PC-9 (cell line): ENCODE measurements at regions not wholly inside any gene's neighbourhood (a gene's known extent, or its start where the extent isn't known, plus 50 kb on each side); places are given as distances from the start of the nearest gene placed in this dataset.

Experiments used
- BruUV-seq: library from RNA; stranded (reverse); fragments of 400-500 nt; replicated peaks from 2 replicates; lab custom pipeline; 2021; lab: Mats Ljungman, UMichigan
- CTCF ChIA-PET: fragments of 300-600 bp; sonication (Branson Sonifier 250); formaldehyde crosslinking; loops from one replicate; lab custom pipeline; 2022; ENCODE audit warnings: antibody characterized with exemption; lab: Charles Lee
- POLR2A ChIA-PET: fragments of 300-600 bp; sonication (Branson Sonifier 250); formaldehyde crosslinking; loops from one replicate; lab custom pipeline; 2022; ENCODE audit warnings: antibody characterized with exemption; ENCODE audit not compliant: unreplicated experiment; lab: Charles Lee
- DNase-seq, 2 experiments: peaks; one replicate each; pipeline versions ENCODE4 v3.0.0 to v3.0.0-alpha.2; 2015 to 2022; ENCODE audit warnings: mixed read lengths in 1 of 2
- H2AFZ ChIP-seq: fragments of 200-600 bp; sonication (generic); 2 replicates; pipeline ENCODE4 v1.8.1; 2017; ENCODE audit warnings: antibody characterized with exemption
- H3F3A ChIP-seq: fragments of 200-600 bp; sonication (generic); 2 replicates; pipeline ENCODE4 v1.8.1; 2017; ENCODE audit warnings: antibody characterized with exemption, mild to moderate bottlenecking, low read depth; ENCODE audit not compliant: insufficient read depth
- H3K27ac ChIP-seq: fragments of 200-600 bp; sonication (generic); 2 replicates; pipeline ENCODE4 v1.6.1; 2016; ENCODE audit warnings: mixed run types
- H3K27me3 ChIP-seq: fragments of 200-600 bp; sonication (generic); 2 replicates; pipeline ENCODE4 v1.6.1; 2016; ENCODE audit warnings: low read depth, mixed run types; ENCODE audit not compliant: insufficient read depth
- H3K36me3 ChIP-seq: fragments of 200-600 bp; sonication (generic); 2 replicates; pipeline ENCODE4 v1.6.1; 2016; ENCODE audit warnings: low read depth, mixed run types
- H3K4me1 ChIP-seq: fragments of 200-600 bp; sonication (generic); replicated peaks from 2 replicates; pipeline ENCODE4 v1.6.1; 2016; ENCODE audit warnings: mixed run types; ENCODE audit not compliant: insufficient read depth
- H3K4me2 ChIP-seq: fragments of 200-600 bp; sonication (generic); 2 replicates; pipeline ENCODE4 v1.6.1; 2017; ENCODE audit warnings: mixed run types
- H3K4me3 ChIP-seq: fragments of 200-600 bp; sonication (generic); 2 replicates; pipeline ENCODE4 v1.6.1; 2016; ENCODE audit warnings: mixed run types
- H3K79me2 ChIP-seq: fragments of 200-600 bp; sonication (generic); 2 replicates; pipeline ENCODE4 v1.6.1; 2017; ENCODE audit warnings: low read depth, mixed run types
- H3K9me2 ChIP-seq: fragments of 200-600 bp; sonication (generic); 2 replicates; pipeline ENCODE4 v1.8.1; 2017; ENCODE audit warnings: mild to moderate bottlenecking; ENCODE audit not compliant: insufficient read depth
- H3K9me3 ChIP-seq: fragments of 200-600 bp; sonication (generic); 2 replicates; pipeline ENCODE4 v1.8.1; 2016; ENCODE audit warnings: low read depth; ENCODE audit not compliant: insufficient read depth
- H4K20me1 ChIP-seq: fragments of 200-600 bp; sonication (generic); 2 replicates; pipeline ENCODE4 v1.8.1; 2017; ENCODE audit not compliant: insufficient read depth
- EZH2 ChIP-seq: fragments of 200-600 bp; sonication (generic); IDR thresholded peaks from 2 replicates; pipeline ENCODE4 v1.8.0; 2017; ENCODE audit warnings: antibody characterized with exemption, low read depth
- intact Hi-C: fragments of 100-400 bp; cut with micrococcal nuclease; formaldehyde crosslinking; loops from one replicate; pipeline ENCODE4 v1.10.0; 2022; ENCODE audit not compliant: unreplicated experiment
- TF ChIP-seq, protein P1 (sequence below): fragments of 200-600 bp; sonication (generic); conservative IDR thresholded peaks from 2 replicates; pipeline ENCODE4 v1.6.1; 2017; ENCODE audit warnings: mixed run types, antibody characterized with exemption, mild to moderate bottlenecking, moderate library complexity

DNA sequence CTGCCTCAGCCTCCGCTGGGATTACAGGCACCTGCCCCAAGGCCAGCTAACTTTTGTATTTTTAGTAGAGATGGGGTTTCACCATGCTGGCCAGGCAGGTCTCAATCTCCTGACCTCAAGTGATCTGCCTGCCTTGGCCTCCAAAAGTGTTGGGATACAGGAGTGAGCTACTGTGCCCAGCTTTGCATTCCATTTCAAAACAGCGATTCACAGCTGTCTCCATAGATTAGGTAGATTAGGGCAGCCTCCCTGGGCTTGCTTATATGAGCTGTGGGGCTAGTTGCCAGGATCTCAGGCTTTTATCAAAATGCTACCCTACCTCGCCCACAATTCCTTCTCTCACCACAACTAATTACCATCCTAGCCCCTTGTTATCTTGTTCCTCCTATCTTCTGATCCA is 176.4 kb upstream of the ZKSCAN2 start:
- H3K9me2 ChIP-seq: no peaks in the 10 kb centered on the region
- no peak overlapping the region for H3K4me3 ChIP-seq
- H3K9me3 ChIP-seq: 0 out of 2 replicates have a peak, but pooled peaks cover 3% of the 10 kb centered on the region
- H4K20me1 ChIP-seq: no peaks in the 10 kb centered on the region
- no peak overlapping the region for H2AFZ ChIP-seq
- no peak for TF ChIP-seq EZH2
- TF ChIP-seq, protein P1, sequence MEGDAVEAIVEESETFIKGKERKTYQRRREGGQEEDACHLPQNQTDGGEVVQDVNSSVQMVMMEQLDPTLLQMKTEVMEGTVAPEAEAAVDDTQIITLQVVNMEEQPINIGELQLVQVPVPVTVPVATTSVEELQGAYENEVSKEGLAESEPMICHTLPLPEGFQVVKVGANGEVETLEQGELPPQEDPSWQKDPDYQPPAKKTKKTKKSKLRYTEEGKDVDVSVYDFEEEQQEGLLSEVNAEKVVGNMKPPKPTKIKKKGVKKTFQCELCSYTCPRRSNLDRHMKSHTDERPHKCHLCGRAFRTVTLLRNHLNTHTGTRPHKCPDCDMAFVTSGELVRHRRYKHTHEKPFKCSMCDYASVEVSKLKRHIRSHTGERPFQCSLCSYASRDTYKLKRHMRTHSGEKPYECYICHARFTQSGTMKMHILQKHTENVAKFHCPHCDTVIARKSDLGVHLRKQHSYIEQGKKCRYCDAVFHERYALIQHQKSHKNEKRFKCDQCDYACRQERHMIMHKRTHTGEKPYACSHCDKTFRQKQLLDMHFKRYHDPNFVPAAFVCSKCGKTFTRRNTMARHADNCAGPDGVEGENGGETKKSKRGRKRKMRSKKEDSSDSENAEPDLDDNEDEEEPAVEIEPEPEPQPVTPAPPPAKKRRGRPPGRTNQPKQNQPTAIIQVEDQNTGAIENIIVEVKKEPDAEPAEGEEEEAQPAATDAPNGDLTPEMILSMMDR: no peak
- H3K79me2 ChIP-seq: no peaks in the 10 kb centered on the region
- no peak overlapping the region for H3K4me2 ChIP-seq
- no peak for DNase-seq
- intact Hi-C loops: no loop called here
- POLR2A ChIA-PET: no interaction called here
- no TSS peak for BruUV-seq
- CTCF ChIA-PET: no interaction called here
- no peak overlapping the region for H3K27ac ChIP-seq
- no peaks in the 10 kb centered on the region for H3F3A ChIP-seq
- H3K4me1 ChIP-seq: no peaks in the 10 kb centered on the region
- peaks cover 37% of the 10 kb centered on the region for H3K27me3 ChIP-seq
- H3K36me3 ChIP-seq: no peaks in the 10 kb centered on the region

DNA sequence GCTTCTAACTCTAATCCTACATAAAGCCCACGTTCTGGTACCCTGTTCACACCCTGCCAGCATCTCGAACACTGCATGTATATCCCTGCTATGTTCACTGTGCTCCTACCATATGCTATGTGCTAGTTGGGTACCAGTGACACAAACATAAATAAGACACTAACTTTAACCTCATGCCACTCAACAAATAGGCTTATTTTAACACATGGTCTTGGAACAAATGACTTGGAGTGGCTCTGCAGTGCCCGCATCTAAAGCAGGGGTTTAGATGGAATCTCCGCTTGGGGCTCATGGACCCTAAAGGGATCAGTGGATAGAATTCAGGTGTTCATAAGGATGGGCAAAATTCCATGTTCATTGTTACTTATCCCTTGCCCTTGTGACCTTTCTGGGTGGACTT is 175.7 kb upstream of the ZKSCAN2 start:
- CTCF ChIA-PET: no interaction called here
- peaks cover 37% of the 10 kb centered on the region for H3K27me3 ChIP-seq
- 0 out of 2 replicates have a peak, but pooled peaks cover 3% of the 10 kb centered on the region for H3K9me3 ChIP-seq
- H3K79me2 ChIP-seq: no peaks in the 10 kb centered on the region
- intact Hi-C loops: no loop called here
- no peak for DNase-seq
- no peak overlapping the region for H2AFZ ChIP-seq
- no peak overlapping the region for H3K4me2 ChIP-seq
- no peaks in the 10 kb centered on the region for H3K4me1 ChIP-seq
- H3K27ac ChIP-seq: no peak overlapping the region
- TF ChIP-seq, protein P1: no peak
- no peak for TF ChIP-seq EZH2
- no TSS peak for BruUV-seq
- no peaks in the 10 kb centered on the region for H4K20me1 ChIP-seq
- H3K36me3 ChIP-seq: no peaks in the 10 kb centered on the region
- H3K4me3 ChIP-seq: no peak overlapping the region
- no peaks in the 10 kb centered on the region for H3F3A ChIP-seq
- no peaks in the 10 kb centered on the region for H3K9me2 ChIP-seq
- POLR2A ChIA-PET: no interaction called here

DNA sequence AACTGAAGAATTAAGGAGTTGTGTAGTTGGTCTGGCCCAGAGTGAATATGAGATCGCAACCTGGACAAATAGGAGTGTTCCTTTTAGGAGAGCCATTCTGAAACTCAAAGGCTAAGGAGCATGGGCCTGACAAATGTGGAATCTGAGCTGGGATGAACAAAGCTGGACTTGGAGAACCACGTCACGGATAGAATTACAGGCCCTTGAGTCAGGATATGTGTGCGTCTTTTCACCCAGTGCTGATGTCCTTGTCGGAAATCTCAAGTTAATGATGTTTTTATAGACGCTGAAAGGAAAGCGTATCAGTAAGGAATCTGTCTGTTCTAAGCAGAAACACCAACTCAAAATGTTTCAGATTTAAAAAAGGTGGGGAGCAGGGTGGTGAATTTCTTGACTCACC is 173.8 kb upstream of the ZKSCAN2 start:
- TF ChIP-seq, protein P1: no peak
- no peak for TF ChIP-seq EZH2
- Histone ChIP-seq H3K27me3 (peaks cover 37% of the 10 kb centered on the region), H3K4me2 (no peak overlapping the region), H3K9me2 (no peaks in the 10 kb centered on the region), H4K20me1 (no peaks in the 10 kb centered on the region), H3K27ac (no peak overlapping the region), H2AFZ (no peak overlapping the region), H3F3A (no peaks in the 10 kb centered on the region), H3K4me3 (no peak overlapping the region), H3K79me2 (no peaks in the 10 kb centered on the region), H3K36me3 (no peaks in the 10 kb centered on the region), H3K9me3 (peaks cover 3% of the 10 kb centered on the region; the same call in 1 of the 2 replicates), H3K4me1 (no peaks in the 10 kb centered on the region)
- no peak for DNase-seq
- CTCF ChIA-PET: no interaction called here
- BruUV-seq: no TSS peak
- POLR2A ChIA-PET: no interaction called here
- intact Hi-C loops: no loop called here
